GM19395 (cell line): ENCODE measurements at regions not wholly inside any gene's neighbourhood (a gene's known extent, or its start where the extent isn't known, plus 50 kb on each side); places are given as distances from the start of the nearest gene placed in this dataset.

Experiments
- ATAC-seq: cut with Tn5 transposase; IDR thresholded peaks from one replicate; pipeline ENCODE4 v1.9.1; 2021; ENCODE audit warnings: mild to moderate bottlenecking, moderate library complexity; ENCODE audit not compliant: unreplicated experiment

DNA sequence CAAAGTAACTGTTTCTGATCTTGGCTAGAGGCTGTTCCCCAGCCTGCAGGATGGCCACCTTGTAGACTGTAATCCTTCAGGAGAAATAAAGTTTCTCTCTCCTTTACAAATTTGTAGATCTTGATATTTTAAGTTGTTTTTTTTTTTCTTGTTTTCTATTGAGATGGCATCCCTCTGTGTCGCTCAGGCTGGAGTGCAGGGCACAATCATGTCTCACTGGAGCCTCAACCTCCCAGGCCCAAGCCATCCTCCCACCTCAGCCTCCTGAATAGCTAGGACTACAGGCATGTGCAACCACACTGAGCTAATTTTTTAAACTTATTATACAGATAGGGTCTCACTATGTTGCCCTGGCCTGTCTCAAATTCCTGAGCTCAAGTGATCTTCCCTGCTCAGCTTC is 389.8 kb upstream of the LRRC4C start:
- no peak for ATAC-seq

DNA sequence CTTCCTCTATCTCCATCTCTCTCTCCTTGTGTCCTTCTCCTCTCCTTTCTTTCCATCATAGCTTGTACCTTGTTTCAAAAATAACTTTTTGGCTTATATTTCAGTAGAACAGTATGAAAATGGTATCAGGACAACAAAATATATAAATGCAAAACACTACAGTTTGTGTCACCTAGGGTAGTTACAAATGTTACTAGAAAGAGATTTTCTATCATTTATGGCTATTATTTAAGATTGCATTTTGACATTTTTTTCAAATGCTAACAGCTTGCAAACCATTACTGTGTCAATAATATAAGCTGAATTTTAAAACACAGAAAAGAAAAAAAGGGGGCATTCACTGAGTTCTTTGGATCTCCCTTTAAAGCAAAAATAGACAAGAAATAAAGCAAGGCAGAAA is 392.3 kb upstream of the LRRC4C start:
- no peak for ATAC-seq

GRCh38 chr11:41861838-41862237 is 402.4 kb upstream of the LRRC4C start:
- no peak for ATAC-seq

DNA sequence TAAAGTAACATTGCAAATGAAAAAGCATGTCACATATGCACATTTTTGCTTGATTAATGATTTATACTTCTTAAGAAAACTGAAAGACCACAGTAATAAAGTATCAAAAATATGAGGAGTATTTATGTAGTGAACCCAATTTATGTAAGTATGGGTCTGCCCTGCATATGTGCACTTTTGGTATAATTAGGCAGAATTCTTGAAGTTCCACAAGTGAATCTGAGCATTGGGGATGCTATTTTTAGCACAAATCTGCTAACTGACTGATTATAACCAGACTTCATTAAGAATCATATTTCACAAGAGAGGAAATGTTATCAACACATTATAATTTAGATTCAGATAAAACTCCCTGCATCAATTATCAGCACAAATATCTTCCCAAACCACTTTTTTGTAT is 407.1 kb upstream of the LRRC4C start:
- ATAC-seq = no peak

- no peak for ATAC-seq
Measured at GRCh38 chr11:41868606-41869005, 409.2 kb upstream of the LRRC4C start.

- ATAC-seq = no peak
Measured at GRCh38 chr11:41872426-41872825, 413.0 kb upstream of the LRRC4C start.

DNA sequence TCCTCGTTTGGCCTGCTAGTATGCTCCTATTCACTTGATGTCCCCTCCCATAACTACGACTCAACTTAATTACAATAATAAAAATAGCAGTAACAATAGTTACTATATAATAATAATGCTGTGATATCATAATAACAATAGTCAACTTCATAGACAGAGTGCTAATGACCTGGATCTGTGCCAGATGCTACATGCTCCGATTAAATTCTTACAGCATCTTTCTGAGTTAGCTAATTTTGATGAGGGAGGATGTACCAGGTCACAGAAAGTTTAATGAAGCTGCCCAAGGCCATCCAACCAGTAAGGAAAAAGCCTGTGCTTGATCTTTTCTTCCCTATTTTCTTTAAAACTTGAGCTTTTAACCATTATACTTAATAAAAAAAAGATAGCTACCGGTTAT is 413.4 kb upstream of the LRRC4C start:
- no peak for ATAC-seq

DNA sequence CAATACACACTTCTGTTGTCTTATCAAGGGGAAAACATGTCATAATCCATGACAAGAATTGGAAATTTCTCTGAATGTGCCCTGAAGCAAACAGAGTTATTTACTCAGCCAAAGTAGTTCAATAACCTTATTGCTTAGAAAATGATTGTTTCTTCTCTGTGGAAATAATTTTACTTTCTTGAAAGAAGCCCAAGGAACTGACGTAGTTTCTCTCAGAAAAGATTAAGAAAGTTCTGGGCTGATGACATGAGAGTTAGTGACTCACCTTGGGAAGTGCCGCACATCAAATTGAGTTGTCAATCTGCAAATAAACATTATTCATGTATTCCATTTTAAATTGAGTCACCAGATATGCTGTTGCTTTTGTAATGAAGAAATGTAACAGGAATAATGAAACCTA is 418.6 kb upstream of the LRRC4C start:
- no peak for ATAC-seq

DNA sequence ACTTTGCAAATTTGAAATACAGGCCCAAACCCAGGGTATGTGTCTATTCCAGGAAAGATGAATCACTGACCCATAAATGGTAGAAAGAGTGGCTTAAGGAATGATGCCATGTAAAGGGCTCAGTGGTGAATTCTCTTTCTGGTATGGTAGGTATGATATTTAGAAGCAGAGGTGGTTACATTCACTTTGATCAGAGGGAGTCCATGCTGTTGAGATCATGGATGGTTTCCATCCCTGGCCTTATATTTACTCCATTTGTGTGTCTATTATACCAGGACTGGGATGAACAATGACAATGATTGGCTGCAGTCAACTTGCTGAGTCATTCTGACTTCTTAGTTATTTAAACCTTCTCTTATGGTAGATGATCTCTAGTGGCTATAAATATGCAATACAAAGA is 419.8 kb upstream of the LRRC4C start:
- ATAC-seq = no peak

- no peak for ATAC-seq
Measured at GRCh38 chr11:41895081-41895480, 435.6 kb upstream of the LRRC4C start.

GRCh38 chr11:41897991-41898390 is 438.5 kb upstream of the LRRC4C start:
- ATAC-seq = no peak

DNA sequence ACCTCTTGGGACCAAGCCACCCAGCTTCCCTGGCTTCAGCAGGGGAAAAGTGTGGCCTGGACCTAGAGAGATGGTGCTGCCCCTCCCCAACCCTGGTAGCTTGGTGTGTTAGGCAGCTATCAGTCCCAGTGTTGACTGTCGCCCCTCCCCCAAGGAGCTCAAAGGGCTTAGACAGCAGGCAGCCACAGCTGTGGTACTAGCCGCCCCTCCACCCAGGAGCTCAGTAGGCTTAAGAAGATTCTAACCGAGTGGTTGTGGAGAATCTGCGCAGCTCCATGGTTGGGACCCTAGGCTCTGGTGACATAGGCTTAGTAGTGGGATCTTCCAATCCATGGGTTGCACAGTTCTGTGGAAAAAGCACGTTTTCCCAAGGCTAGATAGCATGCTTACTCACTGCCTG is 458.4 kb upstream of the LRRC4C start:
- ATAC-seq = no peak

DNA sequence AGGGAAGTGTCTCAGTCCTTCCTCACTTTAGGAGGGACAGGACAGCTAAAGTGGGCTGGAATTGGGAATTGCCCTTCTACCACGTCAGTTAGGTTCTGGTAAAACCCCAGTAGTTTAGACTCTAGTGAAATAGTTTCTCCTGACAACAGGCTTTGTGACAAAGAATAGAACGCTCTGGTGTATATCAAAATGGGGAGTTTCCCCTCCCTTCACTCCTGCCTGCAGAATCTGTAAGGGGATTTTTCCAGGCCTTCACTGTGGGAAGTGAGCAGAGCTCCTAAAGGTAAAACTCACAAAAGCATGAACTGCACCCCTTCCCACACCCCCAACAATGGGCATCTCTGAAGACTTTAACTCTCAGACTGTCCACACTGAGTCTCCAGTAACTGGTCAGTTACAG is 460.9 kb upstream of the LRRC4C start:
- ATAC-seq = no peak

GRCh38 chr11:41921746-41922390 is 462.4 kb upstream of the LRRC4C start:
- ATAC-seq = no peak

GRCh38 chr11:41926339-41926738 is 466.9 kb upstream of the LRRC4C start:
- no peak for ATAC-seq

DNA sequence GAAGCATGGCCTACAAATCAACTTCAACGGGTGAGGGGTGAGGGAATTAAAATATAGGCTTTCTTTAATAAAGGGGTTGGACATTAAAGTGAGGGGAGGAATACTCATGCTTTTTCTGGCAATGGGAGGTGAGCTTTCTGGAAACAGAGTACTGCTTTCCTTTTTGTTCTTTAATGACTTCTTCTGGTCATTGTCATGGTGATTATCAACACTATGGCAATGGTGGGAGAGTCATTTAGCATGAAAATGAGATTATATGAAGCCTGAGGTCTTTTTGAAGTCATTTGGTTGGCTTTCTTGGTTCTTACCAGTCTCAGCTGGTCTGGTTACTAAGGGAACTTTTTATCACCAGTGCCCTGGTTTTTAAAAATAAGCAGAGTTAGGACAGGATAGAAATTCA is 475.8 kb upstream of the LRRC4C start:
- ATAC-seq = no peak

DNA sequence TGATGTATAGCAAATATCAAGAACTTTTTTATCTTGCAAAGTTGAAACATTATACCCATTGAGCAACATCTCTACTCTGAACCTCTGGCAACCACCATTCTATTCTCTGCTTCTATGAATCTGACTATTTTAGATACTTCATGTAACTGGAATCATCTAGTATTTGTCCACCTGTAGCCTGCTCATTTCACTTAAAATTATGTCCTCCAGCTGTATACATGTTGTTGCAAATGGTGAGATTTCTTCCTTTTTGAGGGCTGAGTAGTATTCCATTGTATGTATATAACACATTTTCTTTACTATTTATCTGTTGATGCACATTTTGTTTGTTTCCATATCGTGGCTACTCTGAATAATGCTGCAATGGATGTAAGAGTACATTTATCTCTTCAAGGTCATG is 476.3 kb upstream of the LRRC4C start:
- ATAC-seq = no peak

DNA sequence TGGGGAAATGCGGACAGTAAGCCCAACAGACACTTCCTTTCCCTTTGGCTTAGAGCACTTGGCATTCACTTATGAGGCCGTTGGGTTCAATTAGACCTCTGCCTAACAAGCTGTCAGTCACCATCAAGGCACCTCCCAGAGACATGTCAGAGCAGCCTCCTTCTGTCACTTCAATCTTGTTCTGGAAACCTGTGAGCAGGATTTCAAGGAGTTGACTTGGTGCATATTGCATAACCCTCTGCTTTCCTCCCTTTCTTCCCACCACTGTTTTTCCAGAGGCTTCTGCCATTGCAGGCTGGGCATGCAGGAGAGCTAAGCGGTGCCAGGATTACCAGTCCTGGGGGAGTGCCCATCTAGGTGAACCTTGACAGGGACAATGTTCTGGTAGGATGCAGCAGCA is 484.2 kb upstream of the LRRC4C start:
- no peak for ATAC-seq

GRCh38 chr11:41947392-41947791 is 487.9 kb upstream of the LRRC4C start:
- no peak for ATAC-seq

GRCh38 chr11:41950470-41951143 is 491.2 kb upstream of the LRRC4C start:
- ATAC-seq = no peak

DNA sequence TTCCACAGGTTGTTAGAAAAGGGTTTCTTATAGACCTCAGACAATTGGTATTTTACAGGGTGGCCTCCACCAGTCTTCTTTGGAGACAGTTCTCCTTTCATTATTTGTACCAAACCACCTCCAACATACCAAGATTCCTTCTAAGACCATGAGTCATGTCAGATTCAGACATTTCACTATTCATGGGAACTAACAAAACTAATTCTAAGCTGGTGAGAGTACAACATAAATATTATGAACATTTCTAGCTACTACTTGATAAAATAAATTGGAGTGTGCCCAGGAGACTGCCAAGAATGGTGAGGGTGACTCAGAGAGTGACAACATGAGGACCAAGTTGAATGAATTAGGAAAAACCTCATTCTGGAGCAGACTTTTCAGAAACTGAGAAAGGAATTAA is 494.6 kb upstream of the LRRC4C start:
- ATAC-seq = no peak

- no peak for ATAC-seq
Measured at GRCh38 chr11:41955066-41955465, 495.6 kb upstream of the LRRC4C start.
